Endothelial cell of umbilical vein (primary cell): ENCODE measurements at regions not wholly inside any gene's neighbourhood (a gene's known extent, or its start where the extent isn't known, plus 50 kb on each side); places are given as distances from the start of the nearest gene placed in this dataset.

ENCODE experiments used
- BruUV-seq: library from RNA; stranded (reverse); fragments of 400-500 nt; replicated peaks from 2 replicates; lab custom pipeline; 2021; lab: Mats Ljungman, UMichigan
- CTCF ChIA-PET: fragments of 300-600, 350-600 bp; sonication (Branson Sonifier 250); formaldehyde crosslinking; loops from one replicate; lab custom pipeline; 2021; ENCODE audit warnings: antibody characterized with exemption, inconsistent platforms; lab: Charles Lee
- POLR2A ChIA-PET: fragments of 300-600, 350-600 bp; sonication (Branson Sonifier 250); formaldehyde crosslinking; loops from one replicate; lab custom pipeline; 2021; ENCODE audit warnings: antibody characterized with exemption, inconsistent platforms; lab: Charles Lee
- DNase-seq: peaks from one replicate; pipeline ENCODE4 v3.0.0-alpha.2; 2011; ENCODE audit warnings: low read depth, low spot score
- FAIRE-seq: peaks from 2 replicates; lab custom pipeline; 2011; peaks lifted over from hg19 to GRCh38; lab: Jason Lieb, UNC
- H2AFZ ChIP-seq: 2 replicates; pipeline ENCODE4 v1.6.0; 2012; ENCODE audit warnings: low read depth, low read length, control low read depth, inconsistent platforms
- H3K27ac ChIP-seq: 2 replicates; pipeline ENCODE4 v1.5.1; 2011; ENCODE audit warnings: low read depth, mild to moderate bottlenecking, control low read depth, low read length, moderate library complexity; ENCODE audit not compliant: insufficient read depth
- H3K27me3 ChIP-seq, 2 experiments: 2 replicates each; pipeline versions ENCODE4 v1.6.0 to v1.6.1; 2011; ENCODE audit warnings: low read length in 2 of 2, mixed read lengths in 1 of 2; ENCODE audit not compliant: control insufficient read depth in 2 of 2, insufficient read depth in 2 of 2
- H3K36me3 ChIP-seq, 2 experiments: 2 replicates in 1 of 2; 3 replicates in 1 of 2; pipeline ENCODE4 v1.5.1; 2011; ENCODE audit warnings: low read length in 2 of 2, mild to moderate bottlenecking in 1 of 2, moderate library complexity in 1 of 2; ENCODE audit not compliant: control insufficient read depth in 2 of 2, insufficient read depth in 2 of 2; ENCODE audit errors: extremely low read depth in 1 of 2
- H3K4me1 ChIP-seq: 3 replicates; pipeline ENCODE4 v1.5.1; 2011; ENCODE audit warnings: mild to moderate bottlenecking, low read length; ENCODE audit not compliant: control insufficient read depth, insufficient read depth; ENCODE audit errors: extremely low read depth
- H3K4me2 ChIP-seq: 2 replicates; pipeline ENCODE4 v1.6.1; 2011; ENCODE audit warnings: low read length, control low read depth, mixed read lengths; ENCODE audit not compliant: insufficient read depth
- H3K4me3 ChIP-seq, 3 experiments: fragments of 200-600 bp in 1 of 3; sonication (generic), shearing (Covaris generic) in 1 of 3; replicated peaks in 1 of 3; 2 replicates each; pipeline ENCODE4 v1.5.1; 2011 to 2016; ENCODE audit warnings: control low read depth in 3 of 3, low read length in 3 of 3, mild to moderate bottlenecking in 2 of 3, inconsistent platforms in 1 of 3, low read depth in 1 of 3, moderate library complexity in 1 of 3; ENCODE audit not compliant: insufficient read depth in 1 of 3
- H3K79me2 ChIP-seq: 2 replicates; pipeline ENCODE4 v1.6.0; 2012; ENCODE audit warnings: low read length, inconsistent platforms; ENCODE audit not compliant: control insufficient read depth, insufficient read depth
- H3K9ac ChIP-seq: replicated peaks from 2 replicates; pipeline ENCODE3; 2011; ENCODE audit warnings: low read length, control low read depth; ENCODE audit not compliant: insufficient read depth; ENCODE audit errors: extremely low read depth
- H3K9me1 ChIP-seq: replicated peaks from 3 replicates; pipeline ENCODE4 v1.6.0; 2011; ENCODE audit warnings: mild to moderate bottlenecking, low read length; ENCODE audit not compliant: control insufficient read depth, insufficient read depth; ENCODE audit errors: extremely low read depth
- H3K9me3 ChIP-seq: replicated peaks from 2 replicates; pipeline ENCODE4 v1.5.1; 2012; ENCODE audit warnings: low read length, inconsistent platforms; ENCODE audit not compliant: control insufficient read depth, insufficient read depth
- H4K20me1 ChIP-seq: replicated peaks from 2 replicates; pipeline ENCODE3; 2011; ENCODE audit warnings: mild to moderate bottlenecking, low read length; ENCODE audit not compliant: control insufficient read depth, insufficient read depth; ENCODE audit errors: extremely low read depth
- CTCF ChIP-seq, 2 donors: IDR thresholded peaks; 1 replicate in 1 of 2; 2 replicates in 1 of 2; pipeline ENCODE4 v1.5.1; 2011; ENCODE audit warnings: low read length in 2 of 2, mild to moderate bottlenecking in 2 of 2, moderate library complexity in 2 of 2, control low read depth in 1 of 2, inconsistent platforms in 1 of 2, low read depth in 1 of 2; ENCODE audit not compliant: insufficient read depth in 1 of 2; ENCODE audit errors: extremely low read depth in 1 of 2
- EZH2 ChIP-seq: IDR thresholded peaks from 2 replicates; pipeline ENCODE4 v1.6.1; 2012; ENCODE audit warnings: borderline replicate concordance, low read depth, mild to moderate bottlenecking, moderate library complexity, low read length, inconsistent platforms; ENCODE audit not compliant: severe bottlenecking
- FOS ChIP-seq: IDR thresholded peaks from 2 replicates; pipeline ENCODE4 v1.6.1; 2011; ENCODE audit warnings: mild to moderate bottlenecking, low read length, moderate library complexity, borderline replicate concordance; ENCODE audit not compliant: insufficient read depth
- GATA2 ChIP-seq: IDR thresholded peaks from 2 replicates; pipeline ENCODE4 v1.7.0; 2011; ENCODE audit warnings: low read depth, mild to moderate bottlenecking, moderate library complexity, mixed read lengths, low read length; ENCODE audit not compliant: insufficient read length, insufficient read depth
- JUN ChIP-seq: IDR thresholded peaks from 2 replicates; pipeline ENCODE4 v1.6.1; 2011; ENCODE audit warnings: borderline replicate concordance, low read depth; ENCODE audit not compliant: insufficient read length, insufficient read depth
- MAX ChIP-seq: IDR thresholded peaks from 2 replicates; pipeline ENCODE4 v1.6.1; 2011; ENCODE audit not compliant: insufficient read depth, insufficient read length
- MYC ChIP-seq: IDR thresholded peaks from one replicate; pipeline ENCODE4 v1.6.1; 2011; ENCODE audit warnings: mild to moderate bottlenecking, low read depth, low read length
- POLR2A ChIP-seq: IDR thresholded peaks from 2 replicates; pipeline ENCODE4 v1.6.1; 2012; ENCODE audit warnings: low read depth, mild to moderate bottlenecking, control low read depth, low read length
- POLR2AphosphoS5 ChIP-seq: IDR thresholded peaks from 2 replicates; pipeline ENCODE4 v1.6.1; 2012; ENCODE audit warnings: low read depth, mild to moderate bottlenecking, control low read depth, low read length, moderate library complexity; ENCODE audit not compliant: insufficient read depth
- dilution Hi-C: fragments of 300-500 bp; cut with MboI; formaldehyde crosslinking; loops from one replicate; pipeline ENCODE4 v1.15.0; 2019; ENCODE audit warnings: low sequenced_read_pairs; ENCODE audit not compliant: extremely low pct_ligation_motif_present
- intact Hi-C: fragments of 100-400 bp; cut with micrococcal nuclease; formaldehyde crosslinking; loops from one replicate; pipeline ENCODE4 v1.10.0; 2022

GRCh38 chr4:64200001-64200555, 209.2 kb downstream of the TECRL start:
- TF ChIP-seq MYC (no peak), CTCF (IDR thresholded peaks at IDR 0.05; ENCODE audit: extremely low read depth in 1 of 2, insufficient read depth in 1 of 2, low read depth in 1 of 2, low read length in 2 of 2) (no peak), POLR2A (no peak), FOS (no peak), GATA2 (no peak), POLR2AphosphoS5 (no peak), MAX (no peak), EZH2 (no peak), JUN (no peak)
- Histone ChIP-seq H3K79me2 (no peaks in the 10 kb centered on the region), H3K4me3 (no peak overlapping the region), H3K36me3 (no peaks in the 10 kb centered on the region), H4K20me1 (no peaks in the 10 kb centered on the region), H3K9ac (no peak overlapping the region), H3K27me3 (no peaks in the 10 kb centered on the region), H3K4me1 (no peaks in the 10 kb centered on the region), H3K9me1 (no peaks in the 10 kb centered on the region), H3K27ac (no peak overlapping the region), H2AFZ (no peak overlapping the region), H3K4me2 (no peak overlapping the region), H3K9me3 (peaks cover 2% of the 10 kb centered on the region)
- dilution Hi-C loops (no loop called here), intact Hi-C loops (no loop called here)
- ChIA-PET CTCF (no interaction called here), POLR2A (no interaction called here)
- DNase-seq = no peak
- no TSS peak for BruUV-seq
- FAIRE-seq = no peak
